Stomach (tissue), 8 donors: ENCODE measurements at regions not wholly inside any gene's neighbourhood (a gene's known extent, or its start where the extent isn't known, plus 50 kb on each side); places are given as distances from the start of the nearest gene placed in this dataset.

Experiments
- DNase-seq, 2 donors: peaks; one replicate each; pipeline versions ENCODE4 v3.0.0 to v3.0.0-alpha.2; 2013 to 2019
- H3K27ac ChIP-seq, 5 donors: fragments of 200-600 bp in 4 of 5; sonication (generic) in 4 of 5; one replicate each; pipeline ENCODE4 v1.5.1; 2013 to 2019; ENCODE audit warnings: mild to moderate bottlenecking in 1 of 5, moderate library complexity in 1 of 5
- H3K27me3 ChIP-seq, 3 donors: fragments of 200-600 bp; sonication (generic); one replicate each; pipeline ENCODE4 v1.5.1; 2017 to 2019; ENCODE audit warnings: mixed run types in 1 of 3
- H3K36me3 ChIP-seq, 4 donors: fragments of 200-600 bp; sonication (generic); 1 replicate in 3 of 4; 2 replicates in 1 of 4; pipeline ENCODE4 v1.5.1; 2016 to 2019
- H3K4me1 ChIP-seq, 4 donors: fragments of 200-600 bp; sonication (generic); one replicate each; pipeline ENCODE4 v1.5.1; 2016 to 2019
- H3K4me3 ChIP-seq, 4 donors: fragments of 200-600 bp; sonication (generic) in 3 of 4; one replicate each; pipeline ENCODE4 v1.5.1; 2016 to 2019; ENCODE audit warnings: mild to moderate bottlenecking in 1 of 4
- H3K9me3 ChIP-seq, 4 donors: fragments of 200-600 bp; sonication (generic); one replicate each; pipeline ENCODE4 v1.5.1; 2016 to 2019
- CTCF ChIP-seq, 7 experiments: fragments of 450-650 bp in 4 of 7; fragments of 200-600 bp in 3 of 7; sonication (generic) in 3 of 7; IDR thresholded peaks; one replicate each; pipeline ENCODE4 v1.5.1; 2016 to 2019; ENCODE audit warnings: antibody characterized with exemption in 7 of 7, control low read depth in 2 of 7, mild to moderate bottlenecking in 1 of 7
- EP300 ChIP-seq: sonication (generic); formaldehyde crosslinking; IDR thresholded peaks from one replicate; pipeline ENCODE4 v1.6.1; 2017; ENCODE audit warnings: antibody characterized with exemption
- POLR2A ChIP-seq, 4 donors: fragments of 450-650 bp; IDR thresholded peaks; one replicate each; pipeline ENCODE4 v1.6.1; 2016; ENCODE audit warnings: antibody characterized with exemption in 4 of 4, control low read depth in 2 of 4, mild to moderate bottlenecking in 1 of 4, moderate library complexity in 1 of 4
- POLR2AphosphoS5 ChIP-seq, 3 donors: sonication (generic); formaldehyde crosslinking; IDR thresholded peaks; one replicate each; pipeline ENCODE4 v1.6.1; 2016; ENCODE audit warnings: antibody characterized with exemption in 3 of 3
- WGBS, 5 donors: extraction: QIAGEN DNeasy Blood & Tissue Kit in 3 of 5; methylation state at CpG; one replicate each; pipeline versions ENCODE4 v1.1.5 to v1.1.7; 2013 to 2018; 5-methylcytosine and 5-hydroxymethylcytosine counted together
- intact Hi-C: fragments of 100-400 bp; cut with DNase I; formaldehyde crosslinking; loops from one replicate; pipeline ENCODE4 v1.15.1; 2023; ENCODE audit warnings: low total_unique reads
- donor health status: healthy with polysubstance abuse.
- donor health status: Bipolar disorder and iron deficiency.
- donor health status: healthy.

GRCh38 chr12:123100882-123101281 lies 50.0 kb downstream of the PITPNM2 start:
- TF ChIP-seq POLR2A (IDR thresholded peaks at IDR 0.05) (no peak), EP300 (no peak), CTCF (IDR thresholded peaks at IDR 0.05) (no peak), POLR2AphosphoS5 (IDR thresholded peaks at IDR 0.05) (no peak)
- Histone ChIP-seq H3K27me3 (no peaks in the 10 kb centered on the region), H3K27ac (no peak overlapping the region), H3K9me3 (no peaks in the 10 kb centered on the region), H3K4me1 (peaks cover 11 to 44% (median 26%) of the 10 kb centered on the region in 4 donors), H3K36me3 (peaks cover 0 to 8% (median 0%) of the 10 kb centered on the region in 4 donors), H3K4me3 (no peak overlapping the region)
- intact Hi-C loops: no loop called here
- 86 to 92% (median 91%) methylated on average over 3 of the region's 3 CpGs for WGBS, 5 donors
- no peak for DNase-seq

- DNase-seq: no peak
- peaks cover 0 to 4% (median 0%) of the 10 kb centered on the region in 4 donors for H3K36me3 ChIP-seq
- intact Hi-C loops: no loop called here
- H3K4me1 ChIP-seq: peaks cover 15 to 49% (median 29%) of the 10 kb centered on the region in 4 donors
- no peaks in the 10 kb centered on the region for H3K27me3 ChIP-seq
- TF ChIP-seq EP300 (no peak), CTCF (IDR thresholded peaks at IDR 0.05) (no peak), POLR2AphosphoS5 (IDR thresholded peaks at IDR 0.05) (no peak), POLR2A (IDR thresholded peaks at IDR 0.05) (no peak)
- H3K4me3 ChIP-seq: no peak overlapping the region
- H3K9me3 ChIP-seq: no peaks in the 10 kb centered on the region
- 91 to 97% (median 94%) methylated on average over 9 of the region's 9 CpGs for WGBS, 5 donors
- H3K27ac ChIP-seq: no peak overlapping the region
These were observed 50.4 kb downstream of the PITPNM2 start for GRCh38 chr12:123100450-123100849.

- Histone ChIP-seq H3K27ac (peak overlapping the region in 1 of 5 donors; percentile 82), H3K36me3 (no peaks in the 10 kb centered on the region), H3K4me1 (peaks cover 23 to 56% (median 37%) of the 10 kb centered on the region in 4 donors), H3K27me3 (no peaks in the 10 kb centered on the region), H3K4me3 (no peak overlapping the region), H3K9me3 (no peaks in the 10 kb centered on the region)
- no peak for DNase-seq
- 91 to 100% (median 96%) methylated on average over 5 of the region's 5 CpGs for WGBS, 5 donors
- intact Hi-C loops: no loop called here
- TF ChIP-seq EP300 (no peak), POLR2AphosphoS5 (IDR thresholded peaks at IDR 0.05) (no peak), CTCF (IDR thresholded peaks at IDR 0.05) (no peak), POLR2A (IDR thresholded peaks at IDR 0.05) (no peak)
These were observed 51.2 kb downstream of the PITPNM2 start for GRCh38 chr12:123099560-123100192.

- Histone ChIP-seq H3K27me3 (no peaks in the 10 kb centered on the region), H3K36me3 (no peaks in the 10 kb centered on the region), H3K4me1 (peaks cover 28 to 65% (median 43%) of the 10 kb centered on the region in 4 donors), H3K27ac (peak overlapping the region in 2 of 5 donors; percentile 78 to 82), H3K4me3 (no peak overlapping the region), H3K9me3 (no peaks in the 10 kb centered on the region)
- 75 to 98% (median 90%) methylated on average over 2 of the region's 2 CpGs for WGBS, 5 donors
- no peak for DNase-seq
- intact Hi-C loops: no loop called here
- TF ChIP-seq POLR2A (IDR thresholded peaks at IDR 0.05) (no peak), CTCF (IDR thresholded peaks at IDR 0.05) (no peak), EP300 (no peak), POLR2AphosphoS5 (IDR thresholded peaks at IDR 0.05) (no peak)
These were observed 52.1 kb downstream of the PITPNM2 start for GRCh38 chr12:123098780-123099179.
